Peyer's patch (tissue), 4 donors: ENCODE measurements at regions not wholly inside any gene's neighbourhood (a gene's known extent, or its start where the extent isn't known, plus 50 kb on each side); places are given as distances from the start of the nearest gene placed in this dataset.

Source experiments
- DNase-seq, 3 donors: peaks; one replicate each; pipeline ENCODE4 v3.0.0-alpha.2; 2017 to 2019
- H3K27ac ChIP-seq, 4 donors: fragments of 200-600 bp; sonication (generic); one replicate each; pipeline ENCODE4 v1.5.1; 2016 to 2019
- H3K27me3 ChIP-seq, 2 donors: fragments of 200-600 bp; sonication (generic); one replicate each; pipeline ENCODE4 v1.5.1; 2019
- H3K36me3 ChIP-seq, 3 donors: fragments of 200-600 bp; sonication (generic); one replicate each; pipeline ENCODE4 v1.5.1; 2016 to 2019
- H3K4me1 ChIP-seq, 4 donors: fragments of 200-600 bp; sonication (generic); one replicate each; pipeline ENCODE4 v1.5.1; 2016 to 2019
- H3K4me3 ChIP-seq, 4 donors: fragments of 200-600 bp; sonication (generic); 1 replicate in 3 of 4; 2 replicates in 1 of 4; pipeline ENCODE4 v1.5.1; 2016 to 2019; ENCODE audit warnings: mild to moderate bottlenecking in 1 of 4
- H3K9me3 ChIP-seq, 4 donors: fragments of 200-600 bp; sonication (generic); one replicate each; pipeline ENCODE4 v1.5.1; 2016 to 2019; ENCODE audit warnings: mild to moderate bottlenecking in 1 of 4
- POLR2A ChIP-seq, 2 donors: fragments of 450-650 bp; IDR thresholded peaks; one replicate each; pipeline ENCODE4 v1.5.1; 2017; ENCODE audit warnings: antibody characterized with exemption in 2 of 2, mild to moderate bottlenecking in 2 of 2, moderate library complexity in 2 of 2
- TF ChIP-seq, protein P1 (sequence below), 6 experiments: fragments of 450-650 bp in 4 of 6; fragments of 200-600 bp in 2 of 6; sonication (generic) in 1 of 6; IDR thresholded peaks; one replicate each; pipeline ENCODE4 v1.5.1; 2017 to 2019; ENCODE audit warnings: antibody characterized with exemption in 6 of 6, mild to moderate bottlenecking in 3 of 6, moderate library complexity in 1 of 6

GRCh38 chr10:107487284-107487683, 322.8 kb upstream of the SORCS1 start:
- no peaks in the 10 kb centered on the region for H3K27me3 ChIP-seq
- DNase-seq, result no peak
- H3K9me3 ChIP-seq, result no peaks in the 10 kb centered on the region
- no peak overlapping the region for H3K4me3 ChIP-seq
- no peaks in the 10 kb centered on the region for H3K4me1 ChIP-seq
- H3K27ac ChIP-seq, result no peak overlapping the region
- H3K36me3 ChIP-seq, result no peaks in the 10 kb centered on the region
- TF ChIP-seq POLR2A (IDR thresholded peaks at IDR 0.05), result no peak
- TF ChIP-seq, protein P1, sequence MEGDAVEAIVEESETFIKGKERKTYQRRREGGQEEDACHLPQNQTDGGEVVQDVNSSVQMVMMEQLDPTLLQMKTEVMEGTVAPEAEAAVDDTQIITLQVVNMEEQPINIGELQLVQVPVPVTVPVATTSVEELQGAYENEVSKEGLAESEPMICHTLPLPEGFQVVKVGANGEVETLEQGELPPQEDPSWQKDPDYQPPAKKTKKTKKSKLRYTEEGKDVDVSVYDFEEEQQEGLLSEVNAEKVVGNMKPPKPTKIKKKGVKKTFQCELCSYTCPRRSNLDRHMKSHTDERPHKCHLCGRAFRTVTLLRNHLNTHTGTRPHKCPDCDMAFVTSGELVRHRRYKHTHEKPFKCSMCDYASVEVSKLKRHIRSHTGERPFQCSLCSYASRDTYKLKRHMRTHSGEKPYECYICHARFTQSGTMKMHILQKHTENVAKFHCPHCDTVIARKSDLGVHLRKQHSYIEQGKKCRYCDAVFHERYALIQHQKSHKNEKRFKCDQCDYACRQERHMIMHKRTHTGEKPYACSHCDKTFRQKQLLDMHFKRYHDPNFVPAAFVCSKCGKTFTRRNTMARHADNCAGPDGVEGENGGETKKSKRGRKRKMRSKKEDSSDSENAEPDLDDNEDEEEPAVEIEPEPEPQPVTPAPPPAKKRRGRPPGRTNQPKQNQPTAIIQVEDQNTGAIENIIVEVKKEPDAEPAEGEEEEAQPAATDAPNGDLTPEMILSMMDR (IDR thresholded peaks at IDR 0.05), result no peak

- no peak for TF ChIP-seq POLR2A (IDR thresholded peaks at IDR 0.05)
- TF ChIP-seq, protein P1 (IDR thresholded peaks at IDR 0.05), result no peak
- no peaks in the 10 kb centered on the region for H3K36me3 ChIP-seq
- no peaks in the 10 kb centered on the region for H3K27me3 ChIP-seq
Measured at GRCh38 chr10:107485019-107485418, 320.5 kb upstream of the SORCS1 start.

DNA sequence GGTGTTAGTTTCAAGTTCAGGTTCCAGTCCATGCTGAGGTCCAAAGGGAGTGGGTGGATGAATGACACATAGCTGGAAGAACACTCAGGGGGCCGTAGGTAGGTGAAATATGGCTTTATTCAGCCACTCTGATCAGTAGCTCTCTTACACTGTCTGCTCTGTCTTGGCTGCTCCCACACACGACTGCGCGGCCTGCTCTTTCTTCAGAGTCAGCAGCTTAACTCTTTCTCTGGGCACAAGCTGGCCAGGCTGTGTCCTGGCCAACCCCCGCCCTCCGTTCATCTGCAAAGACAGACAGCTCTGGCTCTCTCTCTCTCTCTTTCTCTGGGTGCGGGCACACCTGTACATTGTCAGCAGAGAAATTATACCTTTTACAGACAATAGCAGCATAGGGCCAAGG, 317.4 kb upstream of the SORCS1 start:
- H3K4me1 ChIP-seq, result no peaks in the 10 kb centered on the region
- DNase-seq, result no peak
- H3K27me3 ChIP-seq, result no peaks in the 10 kb centered on the region
- no peaks in the 10 kb centered on the region for H3K9me3 ChIP-seq
- H3K4me3 ChIP-seq, result no peak overlapping the region
- TF ChIP-seq POLR2A (IDR thresholded peaks at IDR 0.05), result no peak
- TF ChIP-seq, protein P1 (IDR thresholded peaks at IDR 0.05), result no peak
- H3K27ac ChIP-seq, result no peak overlapping the region
- no peaks in the 10 kb centered on the region for H3K36me3 ChIP-seq

More at GRCh38 chr10:107485019-107485418, 320.5 kb upstream of the SORCS1 start:
- H3K4me3 ChIP-seq, result no peak overlapping the region
- H3K27ac ChIP-seq, result no peak overlapping the region
- H3K9me3 ChIP-seq, result no peaks in the 10 kb centered on the region
- no peaks in the 10 kb centered on the region for H3K4me1 ChIP-seq
- DNase-seq, result no peak

- no peak for DNase-seq
- TF ChIP-seq POLR2A (IDR thresholded peaks at IDR 0.05), result no peak
- TF ChIP-seq, protein P1 (IDR thresholded peaks at IDR 0.05), result no peak
Measured at GRCh38 chr10:107481224-107481623, 316.7 kb upstream of the SORCS1 start.

DNA sequence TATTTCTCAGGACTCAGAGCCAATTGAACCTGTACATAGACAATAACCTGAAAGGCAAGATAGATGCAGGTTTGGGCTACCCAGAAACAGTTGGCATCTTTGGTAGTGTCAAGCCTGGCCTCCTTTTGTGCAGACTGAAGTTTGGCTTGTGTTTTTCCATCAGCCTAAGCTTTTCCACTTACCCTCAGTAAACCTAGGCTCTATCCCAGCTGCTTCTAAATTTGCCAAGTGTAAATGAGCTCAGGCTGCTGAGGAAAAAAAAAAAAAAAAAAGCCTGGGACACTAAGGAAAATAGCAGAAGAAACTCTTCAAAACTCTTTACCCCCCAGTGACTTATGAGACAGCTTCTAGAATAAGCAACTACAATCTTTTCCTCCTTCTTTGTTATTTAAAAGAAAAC, 316.3 kb upstream of the SORCS1 start:
- H3K27me3 ChIP-seq, result no peaks in the 10 kb centered on the region

More at GRCh38 chr10:107481224-107481623, 316.7 kb upstream of the SORCS1 start:
- Histone ChIP-seq H3K4me3 (no peak overlapping the region), H3K27ac (no peak overlapping the region), H3K9me3 (no peaks in the 10 kb centered on the region), H3K27me3 (no peaks in the 10 kb centered on the region), H3K4me1 (no peaks in the 10 kb centered on the region), H3K36me3 (no peaks in the 10 kb centered on the region)

More for the DNA sequence above, 316.3 kb upstream of the SORCS1 start:
- DNase-seq, result no peak
- Histone ChIP-seq H3K4me3 (no peak overlapping the region), H3K27ac (no peak overlapping the region), H3K9me3 (no peaks in the 10 kb centered on the region), H3K36me3 (no peaks in the 10 kb centered on the region), H3K4me1 (no peaks in the 10 kb centered on the region)
- TF ChIP-seq, protein P1 (IDR thresholded peaks at IDR 0.05), result no peak
- no peak for TF ChIP-seq POLR2A (IDR thresholded peaks at IDR 0.05)
